ENCODE measurements at regions not wholly inside any gene's neighbourhood (a gene's known extent, or its start where the extent isn't known, plus 50 kb on each side); places are given as distances from the start of the nearest gene placed in this dataset.
"Not testable (repeated sequence)": the region's sequence is repeated elsewhere in the genome, so short reads cannot be mapped to it uniquely, and the experiment has no call there.

DNA sequence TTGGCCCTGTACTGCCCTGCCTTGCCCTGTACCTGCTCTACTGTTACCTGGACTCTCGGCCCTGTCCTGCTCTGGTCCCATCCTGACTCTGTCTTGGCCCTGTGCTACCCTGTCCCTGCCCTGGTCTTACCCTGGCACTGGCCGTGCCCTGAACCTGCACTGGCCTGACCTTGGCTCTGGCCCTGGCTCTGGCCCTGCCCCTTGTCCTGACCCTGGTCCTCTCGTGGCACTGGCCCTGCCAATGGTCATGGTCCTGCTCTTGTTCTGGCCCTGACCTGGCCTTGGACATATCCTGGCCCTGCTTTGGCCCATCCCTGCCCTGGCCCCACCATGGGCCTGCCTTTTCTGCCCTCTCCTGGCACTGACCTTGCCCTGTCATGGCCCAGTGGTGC, 251.3 kb downstream of the TP53TG3F start:
- DNase-seq (ENCODE audit: extremely low read depth in 1 of 2, low read depth in 1 of 2): not testable (repeated sequence)

DNA sequence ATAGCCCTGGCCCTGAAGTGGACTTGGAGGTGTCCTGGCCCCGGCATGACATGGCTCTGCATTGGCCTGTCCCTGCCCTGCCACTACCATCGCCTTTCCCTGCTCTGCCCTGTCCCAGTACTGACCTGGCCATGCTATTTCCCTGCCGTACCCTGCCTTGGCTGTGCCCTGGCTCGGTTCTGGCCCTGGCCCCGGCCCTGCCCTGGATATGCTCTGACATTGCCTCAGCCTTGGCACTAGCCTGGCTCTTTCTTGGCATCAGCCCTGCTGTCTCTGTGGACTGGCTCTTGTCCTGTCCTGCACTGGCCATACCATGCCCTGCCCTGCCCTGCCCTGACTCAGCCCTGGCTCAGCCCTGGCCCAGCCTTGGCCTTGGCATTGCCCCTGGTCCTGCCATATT, 252.2 kb downstream of the TP53TG3F start:
- not testable (repeated sequence) for DNase-seq (ENCODE audit: extremely low read depth in 1 of 2, low read depth in 1 of 2)

DNA sequence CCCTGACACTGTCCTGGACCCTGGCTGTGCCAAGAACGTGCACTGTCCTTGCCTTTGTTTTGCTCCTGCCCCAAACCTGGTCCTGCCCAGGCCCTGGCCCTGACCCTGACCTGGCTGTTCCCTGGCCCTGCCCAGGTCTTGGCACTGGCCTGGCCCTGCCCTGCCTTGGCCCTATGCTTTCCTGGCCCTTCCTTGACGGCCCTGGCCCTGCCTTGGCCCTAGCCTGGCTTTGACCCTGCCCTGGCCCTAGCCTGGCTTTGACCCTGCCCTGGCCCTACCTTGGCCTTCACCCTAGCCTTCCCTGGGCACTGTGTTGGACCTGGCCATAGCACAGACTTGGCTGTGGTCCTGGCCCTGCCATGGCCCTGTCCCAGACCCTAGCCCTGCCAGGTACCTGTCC, 252.9 kb downstream of the TP53TG3F start:
- DNase-seq (ENCODE audit: extremely low read depth in 1 of 2, low read depth in 1 of 2): not testable (repeated sequence)

DNA sequence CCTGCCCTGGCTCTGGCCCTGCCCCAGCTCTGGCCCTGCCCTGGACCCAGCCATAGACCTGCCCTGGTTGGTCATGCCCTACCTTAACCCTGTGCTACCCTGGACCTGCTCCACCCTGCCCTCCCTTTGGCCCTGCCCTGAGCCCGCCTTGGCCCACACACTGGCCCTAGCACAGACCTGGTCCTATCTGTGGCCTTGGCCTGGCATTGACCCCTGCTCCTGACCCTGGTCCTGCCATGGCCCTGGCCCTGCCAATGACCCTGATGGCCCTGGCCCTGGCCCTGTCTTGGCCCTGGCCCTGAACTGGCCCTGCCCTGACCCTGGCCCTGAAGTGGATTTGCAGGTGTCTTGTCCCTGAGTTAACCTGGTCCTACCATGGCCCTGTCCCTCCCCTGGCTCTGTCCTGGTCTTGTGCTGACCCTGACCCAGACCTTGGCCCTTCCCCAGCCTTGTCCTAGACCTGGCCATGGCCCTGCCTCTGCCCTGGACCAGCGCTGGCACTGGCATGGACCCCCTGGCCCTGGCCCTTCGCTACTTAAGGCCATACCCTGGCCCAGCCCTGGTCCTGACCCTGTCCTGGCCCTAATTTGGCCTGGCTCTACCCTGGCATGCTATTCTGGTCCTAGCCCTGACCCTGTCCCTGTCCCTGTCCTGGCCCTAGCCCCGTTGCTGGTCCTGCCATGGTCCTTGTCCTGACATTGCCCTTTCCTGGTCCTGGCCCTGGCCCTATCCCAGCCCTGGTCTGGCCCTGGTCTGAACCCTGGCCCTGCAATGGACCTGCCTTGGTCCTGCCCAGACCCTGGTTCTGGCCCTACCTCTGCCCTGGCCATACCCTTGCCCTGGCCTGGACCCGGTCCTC, 253.7 kb downstream of the TP53TG3F start:
- DNase-seq (ENCODE audit: extremely low read depth in 1 of 2, low read depth in 1 of 2): not testable (repeated sequence)

DNA sequence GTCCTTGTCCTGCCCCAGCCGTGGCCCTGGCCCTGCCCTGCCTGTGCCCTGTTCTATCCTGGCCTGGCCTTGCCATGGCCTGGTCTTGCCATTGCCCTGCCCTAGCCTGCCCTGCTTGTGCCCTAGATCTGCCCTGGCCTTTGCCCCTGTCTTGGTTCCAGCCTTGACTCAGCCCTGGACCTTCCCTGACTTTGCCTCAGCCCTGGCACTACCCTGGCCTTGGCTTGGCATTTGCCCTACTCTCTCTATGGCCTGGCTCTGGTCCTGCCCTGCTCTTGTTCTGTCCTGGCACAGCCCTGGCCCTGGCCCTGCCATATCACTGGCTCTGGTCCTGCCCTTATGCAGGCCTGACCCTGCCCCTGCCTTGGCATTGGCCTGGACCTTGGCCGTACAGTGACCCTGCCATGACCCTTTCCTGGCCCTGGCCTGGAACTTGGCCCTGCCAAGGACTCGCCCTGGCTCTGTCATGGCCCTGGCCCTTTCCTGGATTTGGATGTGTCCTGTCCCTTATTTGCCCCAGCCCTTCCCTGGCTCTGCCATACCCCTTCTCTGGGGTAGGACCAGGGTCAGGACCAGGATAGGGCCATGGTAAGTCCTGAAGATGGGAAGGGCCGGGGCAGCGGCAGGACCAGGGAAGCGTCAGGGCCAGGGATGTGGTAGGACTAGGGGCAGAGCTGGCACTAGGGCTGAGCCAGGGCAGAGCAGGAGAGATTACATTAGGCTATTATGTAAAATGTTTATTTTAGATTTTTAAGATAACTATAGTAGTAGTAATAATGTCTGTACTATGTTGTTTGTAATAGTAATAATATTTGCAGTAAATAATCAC, 254.5 kb downstream of the TP53TG3F start:
- DNase-seq (ENCODE audit: extremely low read depth in 1 of 2, low read depth in 1 of 2): not testable (repeated sequence)

DNA sequence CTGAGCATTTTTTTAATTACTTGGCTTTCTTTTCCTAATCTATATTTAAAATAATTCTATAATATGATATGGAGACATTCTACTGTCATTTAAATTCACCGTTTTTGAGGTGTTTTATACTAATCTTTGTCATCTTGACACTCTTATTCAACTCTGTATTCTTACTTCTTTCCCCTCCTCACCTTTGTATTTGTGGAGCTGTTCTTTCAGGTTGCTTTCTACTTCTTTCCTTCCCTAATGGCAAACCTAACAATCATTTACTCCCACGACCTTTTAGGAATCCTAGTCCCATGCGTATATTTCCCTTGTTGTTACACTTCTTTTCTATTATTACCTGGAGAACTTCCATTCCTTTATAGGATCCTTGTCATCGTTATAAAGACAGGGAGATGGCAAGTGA, 271.8 kb downstream of the TP53TG3F start:
- not testable (repeated sequence) for DNase-seq (ENCODE audit: extremely low read depth in 1 of 2, low read depth in 1 of 2)

DNA sequence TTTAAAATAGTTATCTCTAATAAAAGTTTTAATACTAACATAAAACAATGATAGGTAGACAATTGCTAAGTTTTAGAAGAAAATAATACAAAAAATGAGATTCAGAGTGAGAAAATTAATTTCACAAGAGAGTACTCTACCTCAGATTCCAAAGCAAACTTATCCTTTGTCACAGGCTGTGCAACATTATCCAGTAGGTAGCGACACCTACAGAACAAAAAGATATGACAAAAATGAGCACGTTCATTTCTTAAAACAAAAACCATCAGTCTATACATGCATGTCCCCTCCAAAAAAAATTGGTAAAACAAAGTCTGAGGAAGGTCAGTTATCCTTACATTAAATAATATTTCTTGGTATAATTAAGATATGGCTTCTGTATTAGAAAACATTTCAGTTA, 275.2 kb downstream of the TP53TG3F start:
- not testable (repeated sequence) for DNase-seq (ENCODE audit: extremely low read depth in 1 of 2, low read depth in 1 of 2)

DNA sequence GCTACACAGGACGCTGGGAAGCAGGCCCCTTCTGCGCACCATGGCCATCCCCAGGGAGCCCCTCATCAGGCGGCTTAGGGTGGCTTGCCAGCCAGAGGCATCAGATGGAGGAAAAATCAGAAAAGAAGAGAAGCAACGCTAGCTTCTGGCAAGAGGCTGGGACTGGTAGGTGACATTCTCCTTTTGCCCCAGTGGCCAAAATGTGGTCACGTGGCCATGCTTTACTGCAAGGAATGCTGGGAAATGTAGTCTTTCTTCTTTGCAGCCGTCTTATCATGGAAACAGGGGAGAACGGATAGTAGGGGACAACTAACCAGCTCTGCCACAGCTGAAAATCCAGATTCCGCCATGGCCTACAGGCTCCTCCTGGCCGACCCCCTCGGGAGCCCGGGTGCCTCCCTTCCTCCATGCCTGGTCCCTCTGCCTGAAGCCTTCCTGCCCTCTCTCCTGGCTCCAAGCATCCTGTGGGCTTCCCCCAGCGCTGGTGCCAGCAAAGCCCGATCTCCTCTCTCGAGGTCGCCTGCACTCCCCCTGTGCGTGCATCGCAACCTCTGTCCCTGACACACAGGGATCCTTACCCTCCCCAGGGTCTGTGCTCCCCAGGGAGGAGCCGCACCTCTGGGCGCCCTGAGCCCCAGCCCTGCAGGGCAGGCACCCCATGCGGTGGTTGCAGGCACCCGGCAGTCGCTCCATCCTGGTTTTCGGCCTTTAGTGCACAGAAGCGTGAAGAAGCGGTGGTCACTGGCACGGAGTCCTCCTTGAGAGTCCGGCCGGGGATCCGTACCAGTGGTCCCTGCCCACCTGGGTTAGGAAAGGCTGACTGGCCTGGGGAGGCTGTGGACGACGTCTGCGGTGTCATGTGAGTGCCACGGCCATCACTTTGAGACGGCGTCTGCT, 307.7 kb downstream of the TP53TG3F start:
- DNase-seq (ENCODE audit: extremely low read depth in 1 of 2, low read depth in 1 of 2): not testable (repeated sequence)

DNA sequence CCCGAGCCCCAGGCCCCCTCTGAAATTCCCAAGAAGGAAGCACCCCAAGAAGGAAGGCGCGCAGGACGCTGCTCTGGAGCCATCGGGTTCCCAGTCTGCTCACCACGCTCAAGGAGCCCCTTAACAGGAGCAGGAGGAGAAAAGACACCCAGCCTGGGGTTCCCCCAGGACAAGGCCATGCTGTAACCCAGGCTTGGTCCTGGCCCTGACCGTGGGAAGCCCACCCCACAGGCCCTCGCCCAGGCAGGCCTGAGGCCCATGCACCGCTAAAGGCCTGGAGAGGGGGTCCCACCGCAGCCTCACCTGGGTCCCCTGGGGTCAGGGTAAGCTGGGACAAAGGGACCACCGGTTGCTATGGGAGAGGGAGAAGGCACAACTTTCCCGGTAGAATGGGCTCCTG, 309.3 kb downstream of the TP53TG3F start:
- DNase-seq (ENCODE audit: extremely low read depth in 1 of 2, low read depth in 1 of 2): not testable (repeated sequence)

DNA sequence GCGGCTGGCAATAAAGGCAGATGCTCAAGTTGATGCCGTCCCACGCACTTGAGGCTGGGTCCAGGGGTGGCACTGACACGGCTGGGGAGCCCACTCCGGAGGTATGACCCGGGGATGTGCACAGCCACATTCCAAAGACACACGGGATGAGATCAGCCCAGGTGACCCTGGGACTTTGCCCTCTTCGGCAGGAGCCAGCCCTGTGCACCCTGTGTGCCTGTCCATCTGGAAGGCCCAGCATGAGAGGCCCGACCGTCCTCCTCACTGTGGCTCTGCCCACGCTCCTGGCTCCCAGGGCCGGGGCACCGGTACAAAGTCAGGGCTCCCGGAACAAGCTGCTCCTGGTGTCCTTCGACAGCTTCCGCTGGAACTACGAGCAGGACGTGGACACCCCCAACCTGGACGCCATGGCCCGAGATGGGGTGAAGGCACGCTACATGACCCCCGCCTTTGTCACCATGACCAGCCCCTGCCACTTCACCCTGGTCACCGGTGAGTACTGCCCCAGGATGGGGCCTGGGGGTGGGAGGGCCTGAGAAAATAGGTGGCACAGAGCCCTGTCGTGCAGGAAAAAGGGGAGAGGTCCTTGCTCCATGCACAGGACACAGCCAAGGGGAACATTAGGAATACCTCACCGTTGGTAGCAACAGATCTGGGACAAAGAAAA, 309.9 kb downstream of the TP53TG3F start:
- DNase-seq (ENCODE audit: extremely low read depth in 1 of 2, low read depth in 1 of 2): not testable (repeated sequence)

DNA sequence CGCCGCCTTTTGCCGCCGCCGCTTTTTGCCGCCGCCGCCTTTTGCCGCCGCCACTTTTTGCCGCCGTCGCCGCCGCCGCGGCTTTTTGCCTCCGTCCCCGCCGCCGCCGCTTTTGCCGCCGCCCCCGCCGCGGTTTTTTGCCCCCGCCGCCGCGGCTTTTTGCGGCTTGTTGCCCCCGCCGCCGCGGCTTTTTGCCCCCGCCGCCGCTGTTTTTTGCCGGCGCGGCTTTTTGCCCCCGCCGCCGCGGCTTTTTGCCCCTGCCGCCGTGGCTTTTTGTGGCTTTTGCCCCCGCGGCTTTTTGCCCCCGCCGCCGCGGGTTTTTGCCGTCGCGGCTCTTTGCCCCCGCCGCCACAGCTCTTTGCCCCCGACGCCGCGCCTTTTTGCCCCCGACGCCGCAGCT, 311.1 kb downstream of the TP53TG3F start:
- DNase-seq (ENCODE audit: extremely low read depth in 1 of 2, low read depth in 1 of 2): not testable (repeated sequence)

DNA sequence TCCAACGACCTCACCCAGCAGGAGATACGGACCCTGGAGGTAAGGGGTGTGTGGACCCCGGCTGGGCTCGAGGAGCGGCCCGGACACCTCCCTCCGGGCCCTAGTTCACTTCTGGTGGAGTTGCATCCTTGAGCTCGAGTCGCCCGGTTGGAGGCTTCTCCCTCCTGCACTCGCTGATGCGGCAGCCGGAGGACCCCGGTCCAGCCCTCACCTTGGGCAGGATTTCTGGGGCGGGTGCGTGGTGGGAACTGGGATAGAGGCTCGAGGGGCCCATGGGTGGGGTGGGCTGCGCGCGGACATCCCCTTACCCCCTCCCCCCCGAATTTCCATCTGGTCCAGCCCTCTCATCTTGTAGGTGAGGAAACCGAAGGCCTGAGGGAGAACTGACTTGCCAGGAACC, 311.8 kb downstream of the TP53TG3F start:
- not testable (repeated sequence) for DNase-seq (ENCODE audit: extremely low read depth in 1 of 2, low read depth in 1 of 2)

DNA sequence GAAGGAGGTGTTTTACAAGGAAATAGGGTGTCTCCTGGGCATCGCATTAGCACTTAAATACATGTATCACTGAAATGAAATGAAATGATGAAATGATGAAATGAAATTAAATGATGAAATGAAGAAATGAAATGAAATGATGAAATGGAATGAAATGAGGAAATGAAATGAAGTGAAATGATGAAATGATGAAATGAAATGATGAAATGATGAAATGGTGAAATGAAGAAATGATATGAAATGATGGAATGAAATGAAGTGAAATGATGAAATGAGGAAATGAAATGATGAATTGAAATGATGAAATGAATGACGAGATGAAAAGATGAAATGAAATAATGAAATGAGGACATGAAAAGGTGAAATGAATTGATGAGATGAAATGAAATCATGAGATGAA, 314.6 kb downstream of the TP53TG3F start:
- DNase-seq (ENCODE audit: extremely low read depth in 1 of 2, low read depth in 1 of 2): not testable (repeated sequence)

DNA sequence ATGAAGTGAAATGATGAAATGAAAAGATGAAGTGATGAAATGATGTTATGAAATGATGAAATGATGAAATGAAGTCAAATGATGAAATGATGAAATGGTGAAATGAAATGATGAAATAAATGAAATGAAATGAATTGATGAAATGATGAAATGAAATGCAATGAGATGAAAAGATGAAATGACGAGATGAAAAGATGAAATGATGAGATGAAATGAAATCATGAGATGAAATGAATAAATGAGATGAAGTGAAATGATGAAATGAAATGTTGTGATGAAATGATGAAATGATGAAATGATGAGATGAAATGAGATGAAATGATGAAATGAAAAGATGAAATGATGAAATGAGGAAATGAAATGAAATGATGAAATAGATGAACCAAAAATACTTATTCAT, 315.3 kb downstream of the TP53TG3F start:
- DNase-seq (ENCODE audit: extremely low read depth in 1 of 2, low read depth in 1 of 2): not testable (repeated sequence)

DNA sequence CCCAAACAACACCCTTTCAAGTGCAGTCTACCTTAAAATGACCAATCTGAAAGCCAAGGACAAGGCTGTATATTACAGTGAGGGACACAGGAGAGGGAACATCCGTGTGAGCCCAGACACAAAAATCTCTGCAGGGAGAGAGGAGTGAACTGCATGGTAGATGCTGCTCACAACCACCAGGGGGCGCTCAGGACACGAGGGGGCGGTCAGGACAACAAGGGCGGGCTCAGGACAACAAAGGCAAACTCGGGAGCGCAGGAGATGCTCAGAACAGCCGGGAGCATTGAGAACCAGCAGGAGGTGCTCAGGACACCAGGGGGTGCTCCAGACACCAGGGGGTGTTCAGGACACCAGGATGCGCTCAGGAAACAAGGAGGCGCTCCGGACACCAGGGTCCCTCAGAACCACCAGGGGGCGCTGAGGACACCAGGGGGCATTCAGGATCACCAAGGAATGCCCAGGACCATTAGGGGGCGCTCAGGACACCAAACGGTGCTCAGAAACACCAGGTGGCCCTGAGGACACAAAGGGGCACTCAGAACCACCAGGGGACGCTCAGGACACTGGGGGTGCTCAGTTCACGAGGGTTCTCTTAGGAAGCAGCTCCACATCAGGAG, 357.0 kb downstream of the TP53TG3F start:
- not testable (repeated sequence) for DNase-seq (ENCODE audit: extremely low read depth in 1 of 2, low read depth in 1 of 2)

DNA sequence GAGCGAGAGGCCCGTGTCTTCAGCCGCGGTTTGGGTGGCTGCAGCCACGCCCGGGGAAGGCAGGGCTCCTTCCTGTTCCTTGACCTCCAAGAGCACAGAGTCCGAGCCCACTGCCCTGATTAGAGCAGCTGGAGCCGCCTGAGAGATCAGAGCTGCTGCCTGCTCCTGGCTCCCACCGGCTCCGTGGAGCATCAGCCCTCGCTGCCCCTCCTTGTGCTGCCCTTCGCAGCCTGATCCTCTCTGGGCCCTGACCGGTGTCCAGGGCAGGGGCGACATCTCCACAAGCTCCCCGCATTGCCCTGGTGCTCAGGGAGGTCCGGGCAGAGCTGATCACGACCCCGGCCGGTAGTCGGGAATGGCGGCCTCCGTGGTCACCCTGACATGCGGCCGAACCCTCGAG, 365.3 kb downstream of the TP53TG3F start:
- not testable (repeated sequence) for DNase-seq (ENCODE audit: extremely low read depth in 1 of 2, low read depth in 1 of 2)

DNA sequence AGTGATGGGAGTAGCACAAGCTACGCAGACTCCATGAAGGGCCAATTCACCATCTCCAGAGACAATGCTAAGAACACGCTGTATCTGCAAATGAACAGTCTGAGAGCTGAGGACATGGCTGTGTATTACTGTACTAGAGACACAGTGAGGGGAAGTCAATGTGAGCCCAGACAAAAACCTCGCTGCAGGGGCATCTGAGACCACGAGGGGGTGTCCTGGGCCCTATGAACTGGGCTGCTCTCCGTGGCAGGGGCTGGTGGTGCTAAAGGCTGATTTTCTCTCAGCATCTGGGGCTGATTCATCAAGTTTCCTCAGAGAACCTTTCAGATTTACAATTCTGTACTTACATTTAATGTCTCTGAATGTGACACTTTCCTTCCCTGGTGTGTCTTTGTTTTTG, 368.1 kb downstream of the TP53TG3F start:
- DNase-seq (ENCODE audit: extremely low read depth in 1 of 2, low read depth in 1 of 2): not testable (repeated sequence)

DNA sequence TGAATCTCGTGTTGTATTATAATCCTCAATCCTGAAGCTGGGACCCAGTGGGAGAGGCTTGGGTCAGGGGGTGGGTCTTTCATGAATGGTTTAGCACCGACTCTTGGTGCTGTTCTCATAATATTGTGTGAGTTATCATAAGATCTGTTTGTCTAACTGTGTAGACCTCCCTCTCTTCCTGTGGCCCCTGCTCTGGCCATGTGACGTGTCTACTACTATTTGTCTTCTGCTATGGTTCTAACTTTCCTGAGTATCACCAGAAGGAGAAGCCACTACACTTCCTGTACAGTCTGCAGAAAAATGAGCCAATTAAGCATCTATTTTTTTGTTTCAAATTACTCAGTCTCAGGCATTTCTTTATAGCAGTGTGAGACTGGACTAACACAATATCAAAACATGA, 379.7 kb downstream of the TP53TG3F start:
- DNase-seq (ENCODE audit: extremely low read depth in 1 of 2, low read depth in 1 of 2): not testable (repeated sequence)

DNA sequence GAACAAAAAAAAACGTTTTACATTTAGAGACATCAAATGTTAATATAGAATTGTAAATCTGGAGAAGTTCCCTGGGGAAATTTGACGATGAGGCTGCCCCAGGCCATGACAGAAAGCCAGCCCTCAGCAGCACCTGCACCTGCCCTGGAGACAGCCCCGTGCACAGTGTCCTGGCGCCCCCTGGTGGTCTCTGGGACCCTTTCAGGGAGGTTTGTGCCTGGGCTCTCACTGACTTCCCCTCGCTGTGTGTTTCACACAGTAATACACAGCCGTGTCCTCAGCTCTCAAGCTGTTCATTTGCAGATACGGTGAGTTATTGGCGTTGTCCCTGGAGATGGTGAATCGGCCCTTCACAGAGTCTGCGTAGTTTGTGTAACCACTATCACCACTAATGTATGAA, 385.1 kb downstream of the TP53TG3F start:
- DNase-seq (ENCODE audit: extremely low read depth in 1 of 2, low read depth in 1 of 2): peak; percentile 0 to 5

Data from stimulated activated CD8-positive, alpha-beta memory T cell treated with anti-CD3 and anti-CD28 coated beads, Interleukin-7, amount 100 ng/mL, for 48 hours (primary cell).